ENCODE measurements at regions not wholly inside any gene's neighbourhood (a gene's known extent, or its start where the extent isn't known, plus 50 kb on each side); places are given as distances from the start of the nearest gene placed in this dataset.

DNA sequence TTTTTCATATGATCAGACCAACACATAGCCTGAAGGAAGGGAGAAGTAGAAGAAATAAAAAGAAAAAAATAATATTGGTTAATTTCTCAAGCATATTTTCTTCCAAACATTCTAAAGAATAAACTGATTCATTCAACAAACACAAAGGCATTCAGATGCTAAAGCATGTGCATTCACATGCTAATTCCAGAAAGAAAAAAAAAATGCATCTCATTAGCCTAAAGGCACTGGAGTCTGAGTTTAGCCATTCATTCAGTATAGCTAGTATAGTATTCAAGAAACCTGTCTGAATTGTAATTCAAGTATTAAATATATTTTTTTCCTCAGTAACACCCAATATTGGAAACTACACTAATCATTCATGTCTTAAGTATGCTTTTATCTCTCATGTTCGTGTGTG is 61.0 kb upstream of the FER start:
- TF ChIP-seq CTCF (IDR thresholded peaks at IDR 0.05) (no peak), ZFX (IDR thresholded peaks at IDR 0.05; ENCODE audit: borderline replicate concordance) (no peak)

All from 22Rv1 (cell line).